Vagina (tissue), 2 donors: ENCODE measurements at regions not wholly inside any gene's neighbourhood (a gene's known extent, or its start where the extent isn't known, plus 50 kb on each side); places are given as distances from the start of the nearest gene placed in this dataset.

Experiments used
- DNase-seq, 2 donors: peaks; one replicate each; pipeline ENCODE4 v3.0.0-alpha.2; 2017; ENCODE audit errors: extremely low spot score in 2 of 2
- H3K27ac ChIP-seq: fragments of 200-600 bp; sonication (generic); one replicate; pipeline ENCODE4 v1.5.1; 2019
- H3K27me3 ChIP-seq: fragments of 200-600 bp; sonication (generic); one replicate; pipeline ENCODE4 v1.5.1; 2019
- H3K36me3 ChIP-seq, 2 donors: fragments of 200-600 bp; sonication (generic); one replicate each; pipeline ENCODE4 v1.5.1; 2017 to 2019
- H3K4me1 ChIP-seq: fragments of 200-600 bp; sonication (generic); one replicate; pipeline ENCODE4 v1.5.1; 2019
- H3K4me3 ChIP-seq, 2 donors: fragments of 200-600 bp; sonication (generic); 1 replicate in 1 of 2; 2 replicates in 1 of 2; pipeline ENCODE4 v1.5.1; 2016 to 2019
- H3K9me3 ChIP-seq: fragments of 200-600 bp; sonication (generic); one replicate; pipeline ENCODE4 v1.5.1; 2019
- CTCF ChIP-seq, 3 experiments: fragments of 450-650 bp in 2 of 3; fragments of 200-600 bp in 1 of 3; sonication (generic) in 1 of 3; IDR thresholded peaks; one replicate each; pipeline ENCODE4 v1.5.1; 2017 to 2019; ENCODE audit warnings: antibody characterized with exemption in 3 of 3, mild to moderate bottlenecking in 2 of 3, moderate library complexity in 2 of 3
- POLR2A ChIP-seq, 2 donors: fragments of 450-650 bp; IDR thresholded peaks; one replicate each; pipeline ENCODE4 v1.6.1; 2017; ENCODE audit warnings: antibody characterized with exemption in 2 of 2, mild to moderate bottlenecking in 2 of 2, moderate library complexity in 2 of 2
- POLR2AphosphoS5 ChIP-seq, 2 donors: sonication (generic); formaldehyde crosslinking; IDR thresholded peaks; one replicate each; pipeline ENCODE4 v1.9.0; 2017; ENCODE audit warnings: antibody characterized with exemption in 2 of 2, mild to moderate bottlenecking in 2 of 2, low read depth in 1 of 2; ENCODE audit not compliant: insufficient read depth in 1 of 2
- intact Hi-C: fragments of 100-400 bp; cut with DNase I; formaldehyde crosslinking; loops from one replicate; pipeline ENCODE4 v1.15.1; 2023

GRCh38 chr22:47329727-47330650 is 567.5 kb downstream of the TBC1D22A start:
- H3K9me3 ChIP-seq, result no peaks in the 10 kb centered on the region
- H3K27ac ChIP-seq, result no peak overlapping the region
- no peak overlapping the region for H3K4me3 ChIP-seq
- no peak for TF ChIP-seq POLR2A (IDR thresholded peaks at IDR 0.05)
- TF ChIP-seq CTCF (IDR thresholded peaks at IDR 0.05), result no peak
- TF ChIP-seq POLR2AphosphoS5 (IDR thresholded peaks at IDR 0.05; ENCODE audit: insufficient read depth in 1 of 2, low read depth in 1 of 2), result no peak
- no peaks in the 10 kb centered on the region for H3K36me3 ChIP-seq
- no peaks in the 10 kb centered on the region for H3K27me3 ChIP-seq
- H3K4me1 ChIP-seq, result no peaks in the 10 kb centered on the region
- no peak for DNase-seq
- intact Hi-C loops, result no loop called here

- no peaks in the 10 kb centered on the region for H3K27me3 ChIP-seq
- TF ChIP-seq POLR2A (IDR thresholded peaks at IDR 0.05) (no peak), POLR2AphosphoS5 (IDR thresholded peaks at IDR 0.05; ENCODE audit: insufficient read depth in 1 of 2, low read depth in 1 of 2) (peak in 1 of 2 donors; percentile 33), CTCF (IDR thresholded peaks at IDR 0.05) (no peak)
- no peak overlapping the region for H3K27ac ChIP-seq
- peak in 1 of 2 donors; percentile 77 for DNase-seq
- no peaks in the 10 kb centered on the region for H3K4me1 ChIP-seq
- H3K4me3 ChIP-seq, result no peak overlapping the region
- intact Hi-C loops, result no loop called here
- no peaks in the 10 kb centered on the region for H3K9me3 ChIP-seq
- H3K36me3 ChIP-seq, result no peaks in the 10 kb centered on the region
Measured at GRCh38 chr22:47328550-47329243, 566.2 kb downstream of the TBC1D22A start.

GRCh38 chr22:47327241-47327640 is 564.8 kb downstream of the TBC1D22A start:
- Histone ChIP-seq H3K4me1 (no peaks in the 10 kb centered on the region), H3K27ac (no peak overlapping the region), H3K36me3 (no peaks in the 10 kb centered on the region), H3K4me3 (no peak overlapping the region), H3K9me3 (no peaks in the 10 kb centered on the region), H3K27me3 (no peaks in the 10 kb centered on the region)
- intact Hi-C loops, result no loop called here
- TF ChIP-seq CTCF (IDR thresholded peaks at IDR 0.05) (no peak), POLR2AphosphoS5 (IDR thresholded peaks at IDR 0.05; ENCODE audit: insufficient read depth in 1 of 2, low read depth in 1 of 2) (no peak), POLR2A (IDR thresholded peaks at IDR 0.05) (no peak)
- no peak for DNase-seq

- no peak for DNase-seq
- intact Hi-C loops, result no loop called here
Measured at GRCh38 chr22:47325249-47325648, 562.8 kb downstream of the TBC1D22A start.

More at GRCh38 chr22:47325249-47325648, 562.8 kb downstream of the TBC1D22A start:
- no peak overlapping the region for H3K27ac ChIP-seq
- H3K4me1 ChIP-seq, result no peaks in the 10 kb centered on the region
- no peak overlapping the region for H3K4me3 ChIP-seq
- H3K27me3 ChIP-seq, result no peaks in the 10 kb centered on the region
- H3K36me3 ChIP-seq, result no peaks in the 10 kb centered on the region
- TF ChIP-seq POLR2AphosphoS5 (IDR thresholded peaks at IDR 0.05; ENCODE audit: insufficient read depth in 1 of 2, low read depth in 1 of 2), result no peak
- no peak for TF ChIP-seq POLR2A (IDR thresholded peaks at IDR 0.05)
- no peak for TF ChIP-seq CTCF (IDR thresholded peaks at IDR 0.05)
- H3K9me3 ChIP-seq, result peaks cover 6% of the 10 kb centered on the region
